ENCODE measurements at regions not wholly inside any gene's neighbourhood (a gene's known extent, or its start where the extent isn't known, plus 50 kb on each side); places are given as distances from the start of the nearest gene placed in this dataset.

DNA sequence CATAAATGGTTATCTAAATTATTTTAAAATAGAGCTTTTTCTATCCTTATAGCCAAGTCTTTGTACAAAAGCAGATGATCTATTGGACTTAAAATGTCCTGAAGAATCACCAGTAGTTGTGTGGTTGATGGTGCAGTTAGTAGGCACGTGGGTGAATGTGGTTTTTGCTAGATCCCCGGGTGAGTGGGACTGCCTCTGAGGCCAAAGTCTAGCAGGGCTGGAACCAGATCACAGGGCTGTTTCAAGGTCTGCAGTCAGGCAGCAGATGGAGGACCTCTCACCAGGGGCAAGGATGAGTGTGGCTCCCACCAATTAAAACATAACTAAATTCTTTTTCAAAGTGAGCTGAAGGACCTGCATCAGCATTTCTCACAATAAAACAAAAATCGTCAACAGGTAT is 604.7 kb upstream of the FTMT start:
- POLR2A ChIA-PET: no interaction called here
- TF ChIP-seq, protein P1, sequence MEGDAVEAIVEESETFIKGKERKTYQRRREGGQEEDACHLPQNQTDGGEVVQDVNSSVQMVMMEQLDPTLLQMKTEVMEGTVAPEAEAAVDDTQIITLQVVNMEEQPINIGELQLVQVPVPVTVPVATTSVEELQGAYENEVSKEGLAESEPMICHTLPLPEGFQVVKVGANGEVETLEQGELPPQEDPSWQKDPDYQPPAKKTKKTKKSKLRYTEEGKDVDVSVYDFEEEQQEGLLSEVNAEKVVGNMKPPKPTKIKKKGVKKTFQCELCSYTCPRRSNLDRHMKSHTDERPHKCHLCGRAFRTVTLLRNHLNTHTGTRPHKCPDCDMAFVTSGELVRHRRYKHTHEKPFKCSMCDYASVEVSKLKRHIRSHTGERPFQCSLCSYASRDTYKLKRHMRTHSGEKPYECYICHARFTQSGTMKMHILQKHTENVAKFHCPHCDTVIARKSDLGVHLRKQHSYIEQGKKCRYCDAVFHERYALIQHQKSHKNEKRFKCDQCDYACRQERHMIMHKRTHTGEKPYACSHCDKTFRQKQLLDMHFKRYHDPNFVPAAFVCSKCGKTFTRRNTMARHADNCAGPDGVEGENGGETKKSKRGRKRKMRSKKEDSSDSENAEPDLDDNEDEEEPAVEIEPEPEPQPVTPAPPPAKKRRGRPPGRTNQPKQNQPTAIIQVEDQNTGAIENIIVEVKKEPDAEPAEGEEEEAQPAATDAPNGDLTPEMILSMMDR (IDR thresholded peaks at IDR 0.05): no peak
- TF ChIP-seq EZH2 (IDR thresholded peaks at IDR 0.05; ENCODE audit: borderline replicate concordance, insufficient read depth, low read depth, low read length, poor library complexity, severe bottlenecking): no peak
- intact Hi-C loops (cut with micrococcal nuclease): no loop called here

DNA sequence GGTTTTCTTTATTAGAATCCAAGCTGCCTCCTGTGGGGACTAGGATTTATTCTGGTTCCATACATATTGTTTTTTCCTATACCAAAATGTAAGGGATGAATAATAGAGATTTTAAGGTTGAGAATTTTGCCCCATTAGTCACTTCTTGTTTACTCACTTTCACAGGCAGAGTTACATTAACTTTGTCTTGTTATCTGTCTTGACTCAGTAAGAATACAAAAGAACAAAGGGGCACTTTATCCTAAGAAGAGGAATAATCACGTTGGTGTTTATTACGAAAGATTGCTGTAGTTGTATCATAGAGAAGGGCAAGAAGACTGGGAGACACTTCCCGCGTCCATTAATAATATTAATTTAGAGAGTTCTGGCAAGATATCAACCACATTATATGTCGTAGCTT is 599.7 kb upstream of the FTMT start:
- ATAC-seq (ENCODE audit: low read depth): no peak
- no peak overlapping the region for H3K9ac ChIP-seq (ENCODE audit: low read length)
- H2AFZ ChIP-seq (ENCODE audit: insufficient read depth, low read depth, low read length, poor library complexity, severe bottlenecking): no peak overlapping the region
- no peaks in the 10 kb centered on the region for H3K9me3 ChIP-seq (ENCODE audit: control extremely low read depth in 1 of 3, control insufficient read depth in 2 of 3, insufficient read depth in 1 of 3, low read length in 2 of 3)
- no peak overlapping the region for H3K4me2 ChIP-seq (replicated peaks; ENCODE audit: low read depth, low read length, poor library complexity, severe bottlenecking)
- H3K27me3 ChIP-seq (replicated peaks in 1 of 4; ENCODE audit: control extremely low read depth in 1 of 4, control insufficient read depth in 3 of 4, insufficient read depth in 4 of 4, low read length in 3 of 4): no peaks in the 10 kb centered on the region
- ChIA-PET CTCF (no interaction called here), POLR2A (no interaction called here)
- Mint-ChIP-seq H3K9me3 (ENCODE audit: insufficient read depth) (peaks cover 2% of the 10 kb centered on the region), H3K4me3 (no peak overlapping the region), H3K4me1 (no peaks in the 10 kb centered on the region), H3K27ac (no peak overlapping the region), H3K27me3 (no peaks in the 10 kb centered on the region)
- no peaks in the 10 kb centered on the region for H4K20me1 ChIP-seq (ENCODE audit: control insufficient read depth, insufficient read depth, low read length, poor library complexity, severe bottlenecking)
- no peaks in the 10 kb centered on the region for H3K79me2 ChIP-seq (ENCODE audit: control insufficient read depth, insufficient read depth, low read length)
- no peaks in the 10 kb centered on the region for H3K4me1 ChIP-seq (ENCODE audit: control insufficient read depth in 2 of 2, insufficient read depth in 2 of 2, low read length in 2 of 2)
- TF ChIP-seq EZH2 (IDR thresholded peaks at IDR 0.05; ENCODE audit: borderline replicate concordance, insufficient read depth, low read depth, low read length, poor library complexity, severe bottlenecking): no peak
- TF ChIP-seq, protein P1 (IDR thresholded peaks at IDR 0.05): no peak
- intact Hi-C loops (cut with micrococcal nuclease): no loop called here
- H3K4me3 ChIP-seq (ENCODE audit: control extremely low read depth in 1 of 5, extremely low read depth in 1 of 5, insufficient read depth in 1 of 5, low read depth in 2 of 5, low read length in 4 of 5): no peak overlapping the region
- no peak for DNase-seq
- no peaks in the 10 kb centered on the region for H3K36me3 ChIP-seq (replicated peaks in 1 of 2; ENCODE audit: control extremely low read depth in 1 of 2, control insufficient read depth in 1 of 2, extremely low read depth in 1 of 2, insufficient read depth in 2 of 2, low read length in 1 of 2)
- H3K27ac ChIP-seq (ENCODE audit: low read length in 2 of 2): no peak overlapping the region
- WGBS (ENCODE audit: insufficient coverage): no CpG with 5 or more reads among the region's 5 CpGs

More for the DNA sequence above, 604.7 kb upstream of the FTMT start:
- Histone ChIP-seq H2AFZ (ENCODE audit: insufficient read depth, low read depth, low read length, poor library complexity, severe bottlenecking) (no peak overlapping the region), H3K79me2 (ENCODE audit: control insufficient read depth, insufficient read depth, low read length) (no peaks in the 10 kb centered on the region), H3K9ac (ENCODE audit: low read length) (no peak overlapping the region), H3K9me3 (ENCODE audit: control extremely low read depth in 1 of 3, control insufficient read depth in 2 of 3, insufficient read depth in 1 of 3, low read length in 2 of 3) (no peaks in the 10 kb centered on the region), H4K20me1 (ENCODE audit: control insufficient read depth, insufficient read depth, low read length, poor library complexity, severe bottlenecking) (no peaks in the 10 kb centered on the region), H3K27me3 (replicated peaks in 1 of 4; ENCODE audit: control extremely low read depth in 1 of 4, control insufficient read depth in 3 of 4, insufficient read depth in 4 of 4, low read length in 3 of 4) (no peaks in the 10 kb centered on the region), H3K36me3 (replicated peaks in 1 of 2; ENCODE audit: control extremely low read depth in 1 of 2, control insufficient read depth in 1 of 2, extremely low read depth in 1 of 2, insufficient read depth in 2 of 2, low read length in 1 of 2) (no peaks in the 10 kb centered on the region), H3K4me1 (ENCODE audit: control insufficient read depth in 2 of 2, insufficient read depth in 2 of 2, low read length in 2 of 2) (no peaks in the 10 kb centered on the region), H3K4me2 (replicated peaks; ENCODE audit: low read depth, low read length, poor library complexity, severe bottlenecking) (no peak overlapping the region), H3K4me3 (ENCODE audit: control extremely low read depth in 1 of 5, extremely low read depth in 1 of 5, insufficient read depth in 1 of 5, low read depth in 2 of 5, low read length in 4 of 5) (no peak overlapping the region), H3K27ac (ENCODE audit: low read length in 2 of 2) (no peak overlapping the region)
- Mint-ChIP-seq H3K27me3 (no peaks in the 10 kb centered on the region), H3K4me3 (no peak overlapping the region), H3K9me3 (ENCODE audit: insufficient read depth) (peaks cover 2% of the 10 kb centered on the region), H3K27ac (no peak overlapping the region), H3K4me1 (no peaks in the 10 kb centered on the region)
- ATAC-seq (ENCODE audit: low read depth) (no peak), DNase-seq (no peak)
- CTCF ChIA-PET: no interaction called here
- WGBS (ENCODE audit: insufficient coverage): 61% methylated on average over 2 of the region's 3 CpGs

All from B cell (primary cell).